ENCODE measurements at regions not wholly inside any gene's neighbourhood (a gene's known extent, or its start where the extent isn't known, plus 50 kb on each side); places are given as distances from the start of the nearest gene placed in this dataset.

GRCh38 chr1:191151321-191151807 is 673.7 kb upstream of the BRINP3 start:
- TF ChIP-seq CTCF (IDR thresholded peaks at IDR 0.05) = no peak
- no peak for TF ChIP-seq POLR2A (IDR thresholded peaks at IDR 0.05; ENCODE audit: low read depth)
- no peak for TF ChIP-seq POLR2AphosphoS5 (IDR thresholded peaks at IDR 0.05)
